Activated CD4-positive, alpha-beta T cell treated with anti-CD3 and anti-CD28 coated beads, Interleukin-2, amount 50 U/mL, for 1 hour (primary cell): ENCODE measurements at regions not wholly inside any gene's neighbourhood (a gene's known extent, or its start where the extent isn't known, plus 50 kb on each side); places are given as distances from the start of the nearest gene placed in this dataset.

ENCODE experiments used
- DNase-seq: peaks from one replicate; pipeline ENCODE4 v3.0.0-alpha.2; 2020

DNA sequence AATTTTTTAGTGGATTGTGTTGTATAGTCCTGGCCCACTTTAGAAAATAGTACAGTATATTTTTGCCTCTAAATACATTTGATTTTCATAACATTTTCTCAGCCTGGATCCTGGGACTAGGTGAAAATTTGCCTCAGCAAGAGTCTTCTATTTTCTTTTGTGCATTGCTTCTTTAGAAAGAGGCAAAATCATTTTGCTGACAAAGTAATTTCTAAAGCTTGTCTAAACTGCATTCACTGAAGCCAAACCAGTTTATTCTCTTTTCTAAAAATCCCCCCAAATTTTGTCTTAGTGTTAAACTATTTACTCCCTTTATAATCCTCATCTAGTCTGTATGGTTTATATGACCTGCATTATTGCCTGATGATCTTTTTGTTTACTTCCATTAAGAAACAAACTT is 326.3 kb downstream of the C4orf33 start:
- no peak for DNase-seq

DNA sequence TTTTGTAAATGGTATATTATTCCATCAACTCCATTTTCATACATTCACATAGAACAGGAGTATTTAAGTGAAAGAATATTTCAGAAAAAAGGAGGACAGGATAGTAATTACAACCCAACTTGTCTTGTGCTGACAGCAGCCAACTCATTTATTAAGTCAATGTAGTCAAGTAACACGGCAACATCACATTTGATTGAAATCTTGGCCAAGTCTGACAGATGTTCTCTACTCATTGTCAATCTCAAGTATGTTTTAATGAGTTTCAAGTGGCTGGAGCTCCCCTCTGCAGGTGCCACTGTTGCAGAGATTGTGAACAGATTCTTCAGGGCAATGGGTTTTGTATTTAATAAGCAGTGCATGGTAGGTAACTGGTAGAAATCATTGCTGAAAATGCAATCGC is 332.5 kb downstream of the C4orf33 start:
- DNase-seq = no peak

DNA sequence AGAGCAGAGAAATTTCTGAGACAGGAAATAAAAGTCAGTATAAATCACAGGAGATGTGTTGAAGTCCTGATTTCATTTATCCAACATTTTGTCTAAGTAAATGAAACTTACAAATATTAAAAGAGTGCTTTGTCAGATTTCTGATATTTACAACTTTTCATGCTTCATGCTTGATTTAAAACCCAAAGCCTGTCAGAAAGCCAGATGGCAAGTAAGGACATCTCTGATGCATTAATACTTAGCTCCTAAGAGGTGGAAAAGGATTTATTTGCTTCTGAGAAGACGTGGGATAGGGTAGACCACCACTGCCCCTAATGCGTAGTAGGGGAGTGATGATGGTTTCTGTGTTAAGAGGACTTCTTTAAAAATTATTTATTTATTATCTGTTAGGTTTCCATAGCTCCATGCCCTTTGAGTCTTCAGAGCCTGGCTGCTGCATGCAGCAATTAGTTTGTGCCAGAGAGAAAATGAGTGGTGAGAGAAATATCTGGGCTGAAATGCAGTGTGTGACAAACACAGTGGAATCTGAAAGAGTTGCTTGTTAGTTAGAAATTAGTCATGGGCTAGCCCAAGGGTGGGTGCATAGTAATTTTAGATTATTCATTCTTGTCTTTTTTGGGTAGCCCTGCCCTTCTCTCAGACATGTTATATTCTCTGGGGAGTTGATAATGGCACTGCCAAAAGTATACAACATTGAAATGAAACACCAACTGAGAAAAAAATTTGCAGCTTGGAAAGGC is 333.8 kb downstream of the C4orf33 start:
- DNase-seq = no peak

- DNase-seq = no peak
Measured at GRCh38 chr4:129437347-129437746, 341.4 kb downstream of the C4orf33 start.

DNA sequence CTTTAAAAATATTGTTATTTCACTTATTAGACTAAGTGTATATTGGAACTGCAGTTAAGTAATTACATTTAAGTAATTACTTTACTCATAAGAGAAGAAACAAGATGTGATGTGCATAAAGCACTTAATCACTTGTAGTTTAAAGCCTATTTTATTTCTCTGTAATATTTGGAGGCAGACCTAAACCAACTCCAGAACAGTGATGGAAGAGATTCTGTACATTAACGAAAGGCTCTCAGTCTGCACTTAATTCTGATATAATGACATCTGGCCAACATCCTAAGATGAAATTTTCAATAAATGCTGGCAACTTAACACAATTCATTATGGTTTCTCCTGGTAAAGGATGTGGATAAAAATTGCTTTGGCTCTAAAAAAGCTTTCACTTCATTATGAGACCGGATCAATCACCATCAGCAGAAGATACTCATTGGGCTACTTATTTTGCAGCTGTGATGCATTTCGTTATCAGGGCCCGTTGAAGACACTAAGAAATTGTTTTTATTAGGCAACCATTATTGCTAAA is 342.6 kb downstream of the C4orf33 start:
- DNase-seq = no peak

DNA sequence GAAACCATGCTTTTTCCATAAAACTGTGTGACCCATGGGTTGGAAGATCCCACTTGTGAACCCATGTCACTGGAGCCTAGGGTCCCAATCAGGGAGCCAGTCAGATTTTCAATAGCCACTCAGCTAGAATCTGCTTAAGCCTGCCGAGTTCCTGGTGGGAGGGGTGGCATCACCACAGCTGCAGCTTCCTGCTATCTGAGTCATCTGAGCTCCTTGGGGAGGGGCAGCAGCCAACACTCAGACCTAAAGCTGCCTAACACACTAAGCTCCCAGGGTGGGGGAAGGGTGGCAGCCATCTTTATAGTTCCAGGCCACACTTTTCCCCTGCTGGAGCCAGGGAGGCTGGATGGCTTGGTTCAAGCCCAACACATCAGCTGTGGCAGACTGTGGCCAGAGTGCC is 350.1 kb downstream of the C4orf33 start:
- no peak for DNase-seq

- no peak for DNase-seq
Measured at GRCh38 chr4:129453524-129454200, 357.7 kb downstream of the C4orf33 start.

- DNase-seq = no peak
Measured at GRCh38 chr4:129455482-129455881, 359.5 kb downstream of the C4orf33 start.

DNA sequence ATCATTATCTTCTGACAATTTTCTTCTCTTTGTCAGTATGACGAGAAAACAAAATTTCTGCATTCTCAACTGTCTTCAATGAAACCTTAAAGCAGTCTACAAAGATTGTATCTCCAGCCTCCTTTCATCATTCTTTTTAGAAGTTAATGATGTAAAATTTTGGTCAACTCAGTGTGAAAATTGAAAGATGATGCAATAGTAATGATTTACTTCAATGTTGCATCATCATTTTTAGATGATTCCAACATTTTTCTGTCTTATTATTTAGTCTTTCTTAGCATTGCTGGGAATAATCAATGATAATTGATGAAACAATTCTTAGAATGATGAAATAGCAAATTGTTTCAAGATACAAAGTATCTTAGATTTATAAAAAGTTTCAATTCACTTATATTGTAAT is 372.7 kb downstream of the C4orf33 start:
- no peak for DNase-seq

- DNase-seq = no peak
Measured at GRCh38 chr4:129474698-129475097, 378.7 kb downstream of the C4orf33 start.

DNA sequence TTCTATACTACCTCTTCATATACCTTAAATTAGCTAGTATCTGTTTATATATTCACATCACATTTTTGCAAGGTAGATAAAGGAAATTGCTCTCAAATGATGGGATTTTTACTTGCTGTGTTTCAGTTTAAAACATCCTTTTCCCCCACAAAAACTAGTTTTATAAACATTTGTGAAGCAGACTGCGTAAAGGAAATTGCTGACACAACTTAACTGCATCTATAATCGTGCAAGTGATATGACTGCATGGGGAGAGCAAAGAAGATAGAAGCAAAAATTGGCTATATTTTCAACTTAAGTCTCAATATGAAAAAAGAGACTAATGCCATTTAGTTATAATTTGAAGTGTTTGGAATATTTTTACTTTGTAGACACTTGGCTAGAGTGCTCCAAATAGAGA is 385.2 kb downstream of the C4orf33 start:
- DNase-seq = no peak

DNA sequence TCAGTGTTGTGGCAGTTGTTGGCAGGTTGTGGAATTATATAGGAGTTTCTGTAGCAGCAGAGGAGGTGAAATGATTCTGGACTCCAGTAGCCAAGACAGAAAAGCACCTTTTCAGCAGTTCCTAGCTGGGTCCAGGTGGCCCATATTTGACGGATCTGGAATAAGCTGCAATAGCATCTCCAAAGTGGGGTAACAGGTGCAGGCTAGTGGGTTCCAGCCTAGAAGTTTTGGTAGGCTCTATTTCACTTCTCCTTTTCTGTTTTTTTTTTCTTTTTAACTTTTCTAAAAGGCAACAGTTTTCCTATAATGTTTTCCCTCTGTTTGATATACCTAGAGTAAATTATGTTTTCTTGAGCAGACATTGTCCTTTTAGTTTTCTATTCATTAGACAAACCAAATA is 392.5 kb downstream of the C4orf33 start:
- no peak for DNase-seq

GRCh38 chr4:129490516-129490915 is 394.6 kb downstream of the C4orf33 start:
- DNase-seq = no peak

- DNase-seq = no peak
Measured at GRCh38 chr4:129498626-129499025, 402.7 kb downstream of the C4orf33 start.

DNA sequence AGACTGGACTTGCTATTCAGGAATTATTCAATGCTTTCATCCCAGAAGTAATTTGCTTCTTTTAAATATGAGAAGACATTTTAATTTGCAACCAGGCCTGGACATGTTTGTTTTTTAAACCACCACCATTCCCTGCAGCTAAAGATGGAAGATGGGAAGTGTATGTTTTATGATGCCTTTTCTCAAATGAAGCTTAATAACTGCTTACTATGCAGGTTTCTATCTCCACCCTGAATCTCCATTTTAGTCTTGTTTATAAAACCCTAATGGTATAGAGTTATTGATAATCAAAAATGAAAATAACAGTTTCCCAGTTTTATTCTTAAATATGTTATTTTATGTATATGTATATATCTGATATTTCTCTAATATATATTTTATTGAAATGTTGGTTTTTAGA is 418.9 kb downstream of the C4orf33 start:
- DNase-seq = no peak

DNA sequence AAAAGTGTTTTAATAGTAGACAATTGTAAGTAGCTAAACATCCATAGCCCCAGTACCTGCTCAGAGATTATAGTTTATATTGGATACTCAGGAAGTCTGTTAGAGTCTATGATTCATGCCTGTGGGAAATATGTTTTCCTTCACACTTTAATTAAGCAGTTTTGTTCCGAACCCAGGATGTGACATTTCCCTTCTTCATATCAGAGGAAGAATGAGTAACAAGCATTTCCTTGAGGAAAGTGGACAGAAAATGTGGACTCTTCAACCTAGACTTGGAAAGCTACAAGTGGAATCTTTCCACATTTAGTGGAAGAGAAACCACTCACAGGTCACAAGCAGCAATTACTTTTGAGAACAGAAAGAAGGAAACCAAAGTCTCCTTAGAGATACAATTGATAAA is 419.4 kb downstream of the C4orf33 start:
- DNase-seq = no peak

- DNase-seq = no peak
Measured at GRCh38 chr4:129526812-129527211, 430.9 kb downstream of the C4orf33 start.

GRCh38 chr4:129531253-129531652 is 435.3 kb downstream of the C4orf33 start:
- no peak for DNase-seq

GRCh38 chr4:129532573-129532972 is 436.6 kb downstream of the C4orf33 start:
- no peak for DNase-seq

DNA sequence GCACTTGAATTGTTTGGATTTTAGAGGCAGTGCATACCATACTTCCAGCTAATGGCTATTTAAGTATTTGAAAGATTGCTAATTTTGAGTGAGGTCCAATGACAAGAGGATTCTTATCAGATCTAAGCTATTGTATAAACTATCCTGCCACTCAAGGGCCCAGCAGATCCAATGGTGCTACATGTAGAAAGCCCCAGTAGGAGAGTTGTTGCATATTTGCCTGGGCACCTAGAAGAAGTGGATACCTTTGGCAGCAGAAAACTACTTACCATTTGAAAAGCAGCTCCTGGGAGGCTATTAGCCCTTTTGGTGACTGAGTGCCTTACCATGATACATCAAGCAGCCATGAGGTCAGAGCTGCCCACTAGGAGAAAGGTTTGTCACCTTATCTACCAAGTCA is 447.3 kb downstream of the C4orf33 start:
- DNase-seq = no peak

DNA sequence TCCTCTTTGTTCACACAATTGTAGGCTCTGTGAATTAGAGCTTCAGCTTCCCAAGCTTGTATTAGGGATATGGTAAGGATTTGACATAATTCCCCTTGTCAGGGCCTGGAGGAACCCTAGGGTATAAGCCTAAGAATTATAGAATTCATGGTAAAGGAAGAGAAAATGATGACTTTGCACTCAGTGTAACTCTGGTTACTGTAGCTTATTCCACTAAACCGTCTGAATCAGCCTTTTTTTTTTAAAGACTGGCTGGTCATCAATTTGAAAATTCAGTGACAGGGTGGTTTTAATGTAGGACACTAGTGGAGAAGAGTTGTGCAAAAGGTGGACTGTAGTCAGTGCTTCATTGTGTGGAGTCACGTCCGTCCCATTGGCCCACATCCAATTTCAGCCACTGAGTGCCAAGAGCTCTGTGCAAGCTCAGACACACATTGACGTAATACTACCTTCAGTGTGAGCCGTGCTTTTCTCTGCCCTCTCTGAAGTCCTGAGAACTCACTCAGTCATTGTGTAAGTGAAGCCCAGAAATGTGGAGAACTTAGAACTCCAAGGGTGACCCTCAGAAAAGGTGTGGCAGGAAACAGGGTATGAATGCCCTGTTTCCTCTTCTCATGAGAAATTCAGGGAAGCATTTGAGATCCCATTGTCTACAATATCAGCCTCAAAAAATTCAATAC is 449.8 kb downstream of the C4orf33 start:
- DNase-seq = no peak

GRCh38 chr4:129546531-129546930 is 450.6 kb downstream of the C4orf33 start:
- no peak for DNase-seq

DNA sequence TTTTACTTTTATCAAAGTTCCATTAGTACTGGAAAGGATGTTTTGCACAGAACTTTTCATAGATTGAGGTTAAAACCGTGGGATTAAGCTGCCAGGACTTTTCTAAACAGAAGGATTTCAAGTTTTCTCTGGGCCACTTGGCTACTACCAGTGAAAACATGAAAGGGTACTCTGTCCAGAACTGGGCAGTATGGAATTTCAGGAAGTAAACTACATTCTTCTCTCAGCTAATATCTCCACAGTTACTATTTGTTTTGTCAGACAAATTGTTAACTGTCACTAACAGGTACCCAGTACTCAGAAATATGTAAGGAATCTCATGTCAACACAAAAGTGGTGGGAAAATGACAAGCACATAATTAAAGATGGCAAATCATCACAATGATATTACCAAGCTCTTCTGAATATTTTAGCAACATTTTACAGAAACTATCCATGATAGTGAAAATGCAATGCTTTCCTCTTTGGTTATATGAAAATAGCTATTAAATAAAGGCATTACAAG is 454.4 kb downstream of the C4orf33 start:
- no peak for DNase-seq

DNA sequence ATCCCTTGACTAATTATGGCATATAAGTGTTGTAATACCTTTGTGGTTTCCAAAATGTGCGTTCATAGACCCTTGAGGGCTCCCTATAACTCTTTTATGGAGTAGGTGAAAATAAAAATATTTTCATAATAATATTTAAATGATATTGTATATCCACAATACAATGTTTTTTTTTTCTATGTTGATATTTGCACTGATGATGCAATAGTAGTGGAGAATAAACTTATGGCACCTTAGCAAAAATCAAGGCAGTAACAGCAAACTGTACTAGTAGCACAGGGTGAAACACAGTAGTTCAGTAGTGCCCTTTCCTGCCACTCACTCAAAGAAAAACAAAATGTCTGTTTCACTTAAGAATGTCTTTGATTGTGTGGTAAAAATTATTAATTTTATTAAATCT is 465.3 kb downstream of the C4orf33 start:
- DNase-seq = no peak
